ENCODE measurements at regions not wholly inside any gene's neighbourhood (a gene's known extent, or its start where the extent isn't known, plus 50 kb on each side); places are given as distances from the start of the nearest gene placed in this dataset.

- DNase-seq (ENCODE audit: low read depth): no peak
Measured at GRCh38 chr3:157810924-157811718, 295.1 kb downstream of the SHOX2 start.

- DNase-seq (ENCODE audit: low read depth): no peak
Measured at GRCh38 chr3:157807280-157807679, 298.9 kb downstream of the SHOX2 start.

- no peak for DNase-seq (ENCODE audit: low read depth)
Measured at GRCh38 chr3:157805538-157805937, 300.7 kb downstream of the SHOX2 start.

DNA sequence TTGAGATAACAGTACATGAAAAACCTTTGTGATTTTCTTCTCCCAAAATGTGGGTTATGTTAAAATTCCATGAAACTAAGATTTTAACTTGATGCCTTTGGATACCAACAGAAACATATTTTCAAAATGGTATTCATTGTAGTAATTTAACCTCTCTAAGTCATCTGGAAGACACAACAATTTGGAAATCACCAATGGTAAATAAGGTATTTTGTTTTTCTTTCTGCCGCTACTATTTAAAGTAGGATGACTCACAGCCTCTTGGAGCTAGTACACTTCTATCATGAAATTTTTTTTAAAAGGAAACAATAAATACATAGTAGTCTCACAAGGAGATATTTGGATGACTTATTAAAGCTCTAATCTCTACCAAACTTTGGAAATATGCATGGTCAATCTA, 291.6 kb upstream of the VEPH1 start:
- DNase-seq (ENCODE audit: low read depth): peak; percentile 50

GRCh38 chr3:157793745-157794144, 290.5 kb upstream of the VEPH1 start:
- DNase-seq (ENCODE audit: low read depth): no peak

DNA sequence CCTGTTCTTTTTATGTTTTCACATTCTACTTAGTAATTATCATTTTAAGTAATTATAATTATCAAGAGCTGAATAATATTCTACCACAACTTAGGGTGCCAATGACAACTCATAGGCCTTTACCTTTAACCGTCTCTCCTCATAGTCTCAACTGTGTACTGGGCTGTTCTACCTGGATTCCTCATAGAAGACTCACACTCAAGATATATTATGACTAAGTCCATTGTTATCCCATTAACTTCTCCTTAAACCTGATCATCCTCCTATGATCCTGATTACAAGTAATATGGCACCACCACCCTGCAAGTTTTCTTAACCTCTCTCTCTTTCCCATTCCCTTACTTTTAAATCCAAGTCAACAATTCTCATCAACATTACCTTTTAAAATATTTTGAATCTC, 285.9 kb upstream of the VEPH1 start:
- DNase-seq (ENCODE audit: low read depth): no peak

DNA sequence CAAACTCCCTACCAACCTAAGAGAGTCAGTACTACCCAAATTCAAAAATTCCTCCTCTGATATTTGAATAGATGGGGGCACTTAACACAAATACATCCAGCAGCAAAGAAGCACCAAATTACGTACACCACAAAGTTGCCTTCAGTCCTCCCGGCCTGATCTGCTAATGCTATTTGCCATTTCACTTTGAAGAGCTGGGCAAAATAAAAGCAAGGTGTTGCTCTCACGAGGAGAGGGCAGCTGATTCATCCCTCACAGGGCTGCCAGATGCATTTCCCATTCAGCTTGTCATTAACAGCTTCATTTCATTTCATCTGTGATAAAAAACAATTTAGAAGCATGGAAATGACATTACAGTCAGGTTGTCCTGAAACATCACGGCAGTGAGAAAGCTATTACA, 283.4 kb upstream of the VEPH1 start:
- DNase-seq (ENCODE audit: low read depth): peak; percentile 9

- DNase-seq (ENCODE audit: low read depth): peak; percentile 44
Measured at GRCh38 chr3:157786211-157786610, 283.0 kb upstream of the VEPH1 start.

- peak; percentile 88 for DNase-seq (ENCODE audit: low read depth)
Measured at GRCh38 chr3:157785102-157785826, 282.0 kb upstream of the VEPH1 start.

DNA sequence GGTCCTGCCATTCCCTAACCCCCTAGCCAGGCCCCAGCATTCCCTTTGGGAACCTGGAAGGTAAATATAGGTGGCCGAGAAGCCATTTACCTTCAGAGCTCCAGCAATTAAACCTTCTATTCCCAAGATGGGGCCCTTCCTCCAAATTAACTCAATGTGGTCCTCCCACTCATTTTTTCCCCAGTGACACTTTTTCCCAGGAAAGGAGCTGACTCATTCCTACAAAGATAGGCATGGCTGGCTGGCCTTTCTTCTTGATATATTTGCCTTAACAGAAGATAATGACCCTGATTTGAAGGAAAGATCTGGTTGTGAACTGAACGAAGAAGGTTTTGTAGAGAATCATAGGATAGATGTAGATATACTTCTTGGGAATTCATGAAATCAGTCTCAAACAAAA, 279.0 kb upstream of the VEPH1 start:
- DNase-seq (ENCODE audit: low read depth): peak; percentile 26

DNA sequence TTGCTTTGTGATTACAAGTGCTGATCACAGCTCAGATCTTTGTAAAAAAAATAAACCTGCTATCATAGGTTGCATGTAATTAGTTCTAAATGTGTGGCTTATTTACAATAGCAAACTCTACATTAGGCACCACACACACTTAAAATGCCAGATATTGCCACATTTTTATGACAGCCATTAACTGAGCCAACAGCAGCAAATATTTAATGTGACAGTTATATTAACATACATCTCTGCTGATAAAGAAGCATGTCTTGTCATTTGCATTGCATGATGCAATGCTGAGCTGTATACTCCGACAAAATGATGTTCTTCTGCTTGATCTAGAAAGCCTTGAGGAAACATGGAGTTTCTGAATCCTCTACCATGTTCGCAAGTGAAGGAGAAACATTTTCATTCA, 273.6 kb upstream of the VEPH1 start:
- DNase-seq (ENCODE audit: low read depth): no peak

- no peak for DNase-seq (ENCODE audit: low read depth)
Measured at GRCh38 chr3:157775446-157775845, 272.2 kb upstream of the VEPH1 start.

GRCh38 chr3:157769378-157769777, 266.2 kb upstream of the VEPH1 start:
- DNase-seq (ENCODE audit: low read depth): no peak

- no peak for DNase-seq (ENCODE audit: low read depth)
Measured at GRCh38 chr3:157767607-157768006, 264.4 kb upstream of the VEPH1 start.

- no peak for DNase-seq (ENCODE audit: low read depth)
Measured at GRCh38 chr3:157763644-157764043, 260.4 kb upstream of the VEPH1 start.

DNA sequence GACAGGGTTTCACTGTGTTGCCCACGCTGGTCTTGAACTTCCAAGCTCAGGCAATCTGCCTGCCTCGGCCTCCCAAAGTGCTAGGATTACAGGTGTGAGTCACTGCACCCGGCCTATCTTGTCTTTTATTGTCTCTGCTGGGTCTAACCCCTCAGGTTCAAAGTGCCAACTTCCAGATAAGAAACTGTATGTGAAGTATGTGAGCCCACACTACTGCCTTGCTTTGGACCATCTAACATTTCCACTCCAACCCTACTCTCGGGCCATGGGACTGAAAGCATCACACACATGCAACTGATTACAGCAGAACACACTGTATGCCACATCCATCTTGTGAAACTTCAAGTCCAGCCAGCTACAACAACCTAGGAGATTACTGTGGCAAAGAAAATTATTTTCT, 256.1 kb upstream of the VEPH1 start:
- no peak for DNase-seq (ENCODE audit: low read depth)

DNA sequence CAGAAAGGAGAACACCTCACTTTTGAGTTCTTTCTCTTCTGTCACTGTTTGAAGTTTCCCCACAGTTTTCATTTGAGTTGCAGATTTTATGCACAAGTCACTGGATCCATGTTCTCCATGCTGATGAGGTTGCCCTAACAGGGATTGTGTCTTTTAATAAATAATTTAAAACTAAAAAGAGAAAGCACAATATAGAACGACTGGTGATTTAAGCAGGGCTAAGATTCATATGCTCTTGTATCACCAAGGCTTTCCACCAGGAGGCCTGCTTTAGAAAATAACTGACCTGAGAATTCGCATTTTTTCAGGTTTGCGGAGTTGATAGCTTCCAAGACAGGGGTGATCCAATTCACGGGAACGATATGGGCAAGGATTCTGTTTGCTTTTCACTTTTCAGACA, 252.0 kb upstream of the VEPH1 start:
- DNase-seq (ENCODE audit: low read depth): no peak

DNA sequence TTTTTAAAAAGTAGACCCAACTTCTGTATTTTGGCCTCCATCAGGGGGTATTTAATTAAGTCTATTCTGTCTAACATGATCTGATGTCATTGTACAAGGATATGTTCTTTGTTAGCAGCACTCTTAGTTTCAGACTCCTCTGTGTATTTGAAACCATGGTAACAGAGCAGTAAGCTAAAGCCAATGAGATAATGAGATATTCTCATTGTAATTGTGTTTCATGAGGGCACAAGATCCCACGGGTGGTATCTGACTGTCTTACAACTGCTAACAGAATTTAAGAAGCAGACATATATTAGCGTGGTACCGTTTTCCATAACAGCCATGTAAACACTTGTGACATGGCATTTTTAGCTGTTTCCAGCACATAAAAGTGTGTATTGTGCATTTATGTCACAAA, 251.2 kb upstream of the VEPH1 start:
- DNase-seq (ENCODE audit: low read depth): peak; percentile 5

DNA sequence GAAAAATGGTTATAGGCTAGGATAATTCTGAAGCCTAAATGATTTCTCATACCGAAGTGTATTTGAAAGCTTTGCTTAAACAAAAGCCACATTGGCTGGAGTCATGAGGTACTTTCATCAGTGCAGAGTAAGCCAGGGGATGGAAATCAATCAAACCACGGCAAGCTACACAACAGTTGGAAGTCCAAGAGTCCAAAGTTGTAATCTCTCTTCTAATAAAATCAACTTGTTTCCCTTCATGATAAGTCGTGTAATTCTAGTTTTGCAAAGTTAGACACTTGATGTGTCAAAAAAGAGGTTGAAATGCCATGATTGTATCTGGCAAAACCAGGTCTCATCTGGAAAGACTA, 250.5 kb upstream of the VEPH1 start:
- no peak for DNase-seq (ENCODE audit: low read depth)

- DNase-seq (ENCODE audit: low read depth): no peak
Measured at GRCh38 chr3:157752956-157753786, 250.0 kb upstream of the VEPH1 start.

- no peak for DNase-seq (ENCODE audit: low read depth)
Measured at GRCh38 chr3:157752554-157752953, 249.3 kb upstream of the VEPH1 start.

DNA sequence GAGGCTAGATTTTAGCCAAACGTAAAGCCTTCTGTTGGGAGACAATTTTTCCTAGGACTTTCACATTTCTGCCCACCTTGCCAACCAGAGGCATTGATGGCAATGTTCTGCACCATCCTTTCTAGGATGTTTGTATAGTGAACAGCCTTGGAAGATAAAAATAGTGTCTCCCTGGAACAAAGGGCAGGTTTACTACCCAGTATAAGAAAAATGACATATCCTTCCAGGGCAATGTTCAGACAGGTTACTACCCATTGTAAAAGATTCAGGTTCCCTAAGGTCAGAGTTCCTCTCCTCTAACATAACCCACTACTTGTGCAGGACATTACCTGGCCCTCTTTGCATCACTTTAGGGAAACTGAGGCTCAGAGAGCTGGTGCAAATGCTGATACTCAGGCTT, 248.2 kb upstream of the VEPH1 start:
- no peak for DNase-seq (ENCODE audit: low read depth)
